Ascending aorta (tissue), 2 donors: ENCODE measurements at regions not wholly inside any gene's neighbourhood (a gene's known extent, or its start where the extent isn't known, plus 50 kb on each side); places are given as distances from the start of the nearest gene placed in this dataset.
"Not testable (repeated sequence)": the region's sequence is repeated elsewhere in the genome, so short reads cannot be mapped to it uniquely, and the experiment has no call there.

ENCODE experiments used
- DNase-seq, 2 donors: peaks; one replicate each; pipeline ENCODE4 v3.0.0-alpha.2; 2019; ENCODE audit warnings: low spot score in 2 of 2
- H3K27ac ChIP-seq, 2 donors: fragments of 200-600 bp; sonication (generic); one replicate each; pipeline ENCODE4 v1.5.1; 2016 to 2017; ENCODE audit warnings: mild to moderate bottlenecking in 1 of 2
- H3K27me3 ChIP-seq: fragments of 200-600 bp; sonication (generic); one replicate; pipeline ENCODE4 v1.5.1; 2017
- H3K36me3 ChIP-seq, 2 donors: fragments of 200-600 bp; sonication (generic); one replicate each; pipeline ENCODE4 v1.5.1; 2016
- H3K4me1 ChIP-seq, 2 donors: fragments of 200-600 bp; sonication (generic); one replicate each; pipeline ENCODE4 v1.5.1; 2016 to 2017; ENCODE audit warnings: mild to moderate bottlenecking in 1 of 2
- H3K4me3 ChIP-seq, 2 donors: fragments of 200-600 bp; sonication (generic); one replicate each; pipeline ENCODE4 v1.5.1; 2016 to 2017; ENCODE audit warnings: mild to moderate bottlenecking in 1 of 2
- H3K9me3 ChIP-seq, 2 donors: fragments of 200-600 bp; sonication (generic); one replicate each; pipeline ENCODE4 v1.5.1; 2016
- intact Hi-C: fragments of 100-400 bp; cut with DNase I; formaldehyde crosslinking; loops from one replicate; pipeline ENCODE4 v1.15.1; 2023
- TF ChIP-seq, protein P1 (sequence below), 3 experiments: fragments of 200-600 bp in 2 of 3; fragments of 450-650 bp in 1 of 3; sonication (generic) in 2 of 3; IDR thresholded peaks; one replicate each; pipeline ENCODE4 v1.5.1; 2016 to 2019; ENCODE audit warnings: antibody characterized with exemption in 3 of 3, mild to moderate bottlenecking in 1 of 3, moderate library complexity in 1 of 3

DNA sequence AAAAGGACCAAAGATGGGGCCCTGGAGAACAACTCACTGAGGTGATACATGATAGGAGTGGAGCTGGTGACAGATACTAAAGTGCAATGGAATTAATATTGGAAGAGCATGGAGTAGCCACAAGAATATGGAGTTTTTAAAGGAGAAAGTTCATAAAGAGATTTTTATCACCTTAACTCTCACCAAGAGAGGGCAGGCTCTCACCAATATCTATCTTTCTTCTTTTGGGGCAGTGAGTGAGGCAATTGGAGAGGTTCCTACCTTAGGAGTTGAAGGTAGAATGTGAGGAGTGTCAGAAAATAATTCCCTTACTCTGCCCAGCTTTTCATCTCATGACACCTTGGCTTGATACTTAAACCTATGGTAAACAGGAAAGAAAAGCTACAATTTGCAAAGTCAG lies 233.7 kb upstream of the CWC22 start:
- H3K27me3 ChIP-seq, result no peaks in the 10 kb centered on the region
- no peaks in the 10 kb centered on the region for H3K9me3 ChIP-seq
- intact Hi-C loops, result no loop called here
- no peaks in the 10 kb centered on the region for H3K4me1 ChIP-seq
- DNase-seq, result no peak
- no peak overlapping the region for H3K4me3 ChIP-seq
- TF ChIP-seq, protein P1, sequence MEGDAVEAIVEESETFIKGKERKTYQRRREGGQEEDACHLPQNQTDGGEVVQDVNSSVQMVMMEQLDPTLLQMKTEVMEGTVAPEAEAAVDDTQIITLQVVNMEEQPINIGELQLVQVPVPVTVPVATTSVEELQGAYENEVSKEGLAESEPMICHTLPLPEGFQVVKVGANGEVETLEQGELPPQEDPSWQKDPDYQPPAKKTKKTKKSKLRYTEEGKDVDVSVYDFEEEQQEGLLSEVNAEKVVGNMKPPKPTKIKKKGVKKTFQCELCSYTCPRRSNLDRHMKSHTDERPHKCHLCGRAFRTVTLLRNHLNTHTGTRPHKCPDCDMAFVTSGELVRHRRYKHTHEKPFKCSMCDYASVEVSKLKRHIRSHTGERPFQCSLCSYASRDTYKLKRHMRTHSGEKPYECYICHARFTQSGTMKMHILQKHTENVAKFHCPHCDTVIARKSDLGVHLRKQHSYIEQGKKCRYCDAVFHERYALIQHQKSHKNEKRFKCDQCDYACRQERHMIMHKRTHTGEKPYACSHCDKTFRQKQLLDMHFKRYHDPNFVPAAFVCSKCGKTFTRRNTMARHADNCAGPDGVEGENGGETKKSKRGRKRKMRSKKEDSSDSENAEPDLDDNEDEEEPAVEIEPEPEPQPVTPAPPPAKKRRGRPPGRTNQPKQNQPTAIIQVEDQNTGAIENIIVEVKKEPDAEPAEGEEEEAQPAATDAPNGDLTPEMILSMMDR (IDR thresholded peaks at IDR 0.05), result no peak
- H3K36me3 ChIP-seq, result no peaks in the 10 kb centered on the region
- H3K27ac ChIP-seq, result no peak overlapping the region

DNA sequence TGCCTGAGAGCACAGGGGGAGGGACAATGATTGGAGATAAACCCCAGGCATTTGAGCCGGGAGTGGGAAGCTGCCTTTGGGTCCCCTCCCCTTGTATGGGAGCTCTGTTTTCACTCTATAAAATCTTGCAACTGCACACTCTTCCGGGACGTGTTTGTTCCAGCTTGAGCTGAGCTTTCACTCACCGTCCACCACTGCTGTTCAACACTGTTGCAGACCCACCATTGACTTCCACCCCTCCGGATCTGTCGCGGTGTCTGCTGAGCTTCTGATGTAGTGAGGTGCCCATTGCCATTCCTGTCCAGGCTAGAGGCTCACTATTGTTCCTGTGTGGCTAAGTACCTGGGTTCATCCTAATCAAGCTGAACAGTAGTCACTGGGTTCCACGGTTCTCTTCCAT lies 231.6 kb upstream of the CWC22 start:
- Histone ChIP-seq H3K27me3 (no peaks in the 10 kb centered on the region), H3K27ac (no peak overlapping the region), H3K4me3 (no peak overlapping the region), H3K36me3 (no peaks in the 10 kb centered on the region), H3K4me1 (no peaks in the 10 kb centered on the region), H3K9me3 (no peaks in the 10 kb centered on the region)
- intact Hi-C loops, result no loop called here
- no peak for DNase-seq
- TF ChIP-seq, protein P1 (IDR thresholded peaks at IDR 0.05), result no peak

DNA sequence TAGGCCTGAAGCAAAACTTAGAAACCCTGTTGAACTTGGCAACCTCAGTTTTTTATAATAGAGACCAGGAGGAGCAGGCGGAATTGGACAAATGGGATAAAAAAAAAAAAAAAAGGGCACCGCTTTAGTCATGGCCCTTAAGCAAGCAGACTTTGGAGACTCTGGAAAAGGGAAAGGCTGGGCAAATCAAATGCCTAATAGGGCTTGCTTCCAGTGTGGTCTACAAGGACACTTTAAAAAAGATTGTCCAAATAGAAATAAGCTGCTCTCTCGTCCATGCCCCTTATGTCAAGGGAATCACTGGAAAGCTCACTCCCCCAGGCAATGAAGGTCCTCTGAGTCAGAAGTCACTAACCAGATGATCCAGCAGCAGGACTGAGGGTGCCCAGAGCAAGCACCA lies 229.0 kb upstream of the CWC22 start:
- H3K36me3 ChIP-seq, H3K4me3 ChIP-seq, H3K4me1 ChIP-seq, H3K27me3 ChIP-seq, intact Hi-C loops, H3K9me3 ChIP-seq, H3K27ac ChIP-seq, DNase-seq: not testable (repeated sequence)

DNA sequence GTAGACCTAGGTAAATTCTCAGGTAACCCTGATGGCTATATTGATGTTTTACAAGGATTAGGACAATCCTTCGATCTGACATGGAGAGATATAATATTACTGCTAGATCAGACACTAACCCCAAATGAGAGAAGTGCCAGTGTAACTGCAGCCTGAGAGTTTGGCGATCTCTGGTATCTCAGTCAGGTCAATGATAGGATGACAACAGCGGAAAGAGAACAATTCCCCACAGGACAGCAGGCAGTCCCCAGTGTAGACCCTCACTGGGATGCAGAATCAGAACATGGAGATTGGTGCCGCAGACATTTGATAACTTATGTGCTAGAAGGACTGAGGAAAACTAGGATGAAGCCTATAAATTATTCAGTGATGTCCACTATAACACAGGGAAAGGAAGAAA lies 228.4 kb upstream of the CWC22 start:
- H3K27me3 ChIP-seq, H3K27ac ChIP-seq, intact Hi-C loops, H3K4me3 ChIP-seq, DNase-seq, H3K36me3 ChIP-seq, H3K9me3 ChIP-seq, H3K4me1 ChIP-seq: not testable (repeated sequence)

DNA sequence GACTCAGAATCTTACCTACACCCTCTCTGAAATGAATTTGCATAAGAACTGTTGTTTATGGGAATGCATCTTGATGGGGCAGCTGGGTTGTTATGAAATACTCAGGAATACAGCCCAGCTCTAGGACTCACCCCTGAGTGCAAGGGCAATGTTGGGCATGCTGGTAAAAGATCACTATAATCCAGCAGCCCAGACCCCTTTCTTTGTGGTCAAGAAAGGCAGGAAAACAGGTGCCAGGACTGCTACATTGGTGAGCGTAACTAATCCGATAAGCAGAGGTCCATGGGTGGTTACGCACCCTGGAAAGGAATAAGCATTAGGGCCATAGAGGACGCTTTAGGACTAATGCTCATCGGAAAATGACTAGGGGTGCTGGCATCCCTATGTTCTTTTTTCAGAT lies 227.9 kb upstream of the CWC22 start:
- H3K36me3 ChIP-seq, H3K4me1 ChIP-seq, H3K27ac ChIP-seq, H3K9me3 ChIP-seq, H3K27me3 ChIP-seq, intact Hi-C loops, DNase-seq, H3K4me3 ChIP-seq: not testable (repeated sequence)

DNA sequence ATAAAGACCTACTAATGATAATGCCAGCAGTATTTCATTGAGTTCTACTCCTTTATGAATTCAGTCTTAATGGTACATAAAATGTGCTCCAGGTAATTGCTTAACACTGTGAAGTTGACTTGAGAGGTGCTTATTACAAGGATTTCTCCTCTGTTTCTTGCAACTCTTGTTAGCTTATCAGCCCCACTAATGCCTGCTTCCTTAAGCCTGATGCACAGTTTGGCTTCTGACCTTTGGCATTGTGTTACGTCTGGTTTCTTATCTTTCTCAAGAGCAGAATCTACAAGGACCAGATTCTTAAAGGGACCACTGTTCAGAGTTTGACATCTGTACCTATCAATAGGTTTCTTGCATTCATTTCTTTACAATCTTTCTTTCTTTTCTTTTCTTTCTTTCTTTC lies 223.9 kb upstream of the CWC22 start:
- no peak overlapping the region for H3K27ac ChIP-seq
- H3K4me1 ChIP-seq, result no peaks in the 10 kb centered on the region
- DNase-seq, result no peak
- H3K36me3 ChIP-seq, result no peaks in the 10 kb centered on the region
- no peak overlapping the region for H3K4me3 ChIP-seq
- H3K9me3 ChIP-seq, result no peaks in the 10 kb centered on the region
- intact Hi-C loops, result no loop called here
- TF ChIP-seq, protein P1 (IDR thresholded peaks at IDR 0.05), result no peak
- H3K27me3 ChIP-seq, result no peaks in the 10 kb centered on the region

DNA sequence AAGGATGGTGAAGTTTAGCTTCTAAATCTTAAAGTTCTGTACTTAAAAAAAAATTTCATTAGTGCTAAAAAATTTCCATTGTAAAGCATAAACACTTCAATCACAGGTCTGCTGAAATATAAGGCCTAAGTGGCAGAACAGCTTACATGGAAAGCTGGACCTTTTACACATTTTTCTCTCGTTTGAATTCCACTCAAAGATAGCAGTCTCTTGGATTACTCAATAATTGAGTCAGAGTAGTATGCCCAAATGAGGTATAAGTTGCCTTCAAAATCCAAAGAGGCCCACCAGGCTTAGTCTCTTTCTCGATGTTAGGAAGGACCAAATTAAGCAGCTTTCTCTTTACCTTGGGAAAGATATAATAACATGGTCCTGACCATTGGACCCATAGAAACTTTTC lies 220.4 kb upstream of the CWC22 start:
- H3K9me3 ChIP-seq, result no peaks in the 10 kb centered on the region
- TF ChIP-seq, protein P1 (IDR thresholded peaks at IDR 0.05), result no peak
- H3K4me1 ChIP-seq, result no peaks in the 10 kb centered on the region
- intact Hi-C loops, result no loop called here
- no peak overlapping the region for H3K4me3 ChIP-seq
- DNase-seq, result no peak
- no peaks in the 10 kb centered on the region for H3K36me3 ChIP-seq
- H3K27ac ChIP-seq, result no peak overlapping the region
- no peaks in the 10 kb centered on the region for H3K27me3 ChIP-seq
